Esophagus squamous epithelium (tissue), 5 donors: ENCODE measurements at regions not wholly inside any gene's neighbourhood (a gene's known extent, or its start where the extent isn't known, plus 50 kb on each side); places are given as distances from the start of the nearest gene placed in this dataset.

ENCODE experiments used
- DNase-seq: peaks from one replicate; lab custom pipeline; 2025; lab: John Stamatoyannopoulos, UW
- H3K27ac ChIP-seq, 4 donors: fragments of 200-600 bp; sonication (generic); one replicate each; pipeline ENCODE4 v1.5.1; 2016 to 2019; ENCODE audit warnings: mild to moderate bottlenecking in 1 of 4
- H3K27me3 ChIP-seq, 4 donors: fragments of 200-600 bp; sonication (generic); 1 replicate in 3 of 4; 2 replicates in 1 of 4; pipeline versions ENCODE4 v1.5.1 to v1.6.0; 2017 to 2021; ENCODE audit warnings: antibody characterized with exemption in 1 of 4
- H3K36me3 ChIP-seq, 3 donors: fragments of 200-600 bp; sonication (generic); one replicate each; pipeline ENCODE4 v1.5.1; 2016 to 2019
- H3K4me1 ChIP-seq, 3 donors: fragments of 200-600 bp; sonication (generic); one replicate each; pipeline ENCODE4 v1.5.1; 2017 to 2019
- H3K4me3 ChIP-seq, 4 donors: fragments of 200-600 bp; sonication (generic); 1 replicate in 3 of 4; 2 replicates in 1 of 4; pipeline ENCODE4 v1.5.1; 2016 to 2019; ENCODE audit warnings: mild to moderate bottlenecking in 2 of 4, moderate library complexity in 1 of 4
- H3K9me3 ChIP-seq, 3 donors: fragments of 200-600 bp; sonication (generic); one replicate each; pipeline ENCODE4 v1.5.1; 2016 to 2019
- POLR2A ChIP-seq, 4 donors: fragments of 450-650 bp; IDR thresholded peaks; one replicate each; pipeline ENCODE4 v1.6.1; 2017; ENCODE audit warnings: antibody characterized with exemption in 4 of 4, mild to moderate bottlenecking in 4 of 4, moderate library complexity in 3 of 4
- WGBS, 2 donors: methylation state at CpG; one replicate each; pipeline ENCODE4 v1.1.5; 2018; 5-methylcytosine and 5-hydroxymethylcytosine counted together
- intact Hi-C: fragments of 100-400 bp; cut with DNase I; formaldehyde crosslinking; loops from one replicate; pipeline ENCODE4 v1.15.0; 2022
- TF ChIP-seq, protein P1 (sequence below), 6 experiments: fragments of 450-650 bp in 4 of 6; fragments of 200-600 bp in 2 of 6; sonication (generic) in 2 of 6; IDR thresholded peaks; one replicate each; pipeline ENCODE4 v1.5.1; 2016 to 2019; ENCODE audit warnings: antibody characterized with exemption in 6 of 6, mild to moderate bottlenecking in 4 of 6, moderate library complexity in 4 of 6
- donor health status: DM: yes; HTN: yes; CAD: no.

DNA sequence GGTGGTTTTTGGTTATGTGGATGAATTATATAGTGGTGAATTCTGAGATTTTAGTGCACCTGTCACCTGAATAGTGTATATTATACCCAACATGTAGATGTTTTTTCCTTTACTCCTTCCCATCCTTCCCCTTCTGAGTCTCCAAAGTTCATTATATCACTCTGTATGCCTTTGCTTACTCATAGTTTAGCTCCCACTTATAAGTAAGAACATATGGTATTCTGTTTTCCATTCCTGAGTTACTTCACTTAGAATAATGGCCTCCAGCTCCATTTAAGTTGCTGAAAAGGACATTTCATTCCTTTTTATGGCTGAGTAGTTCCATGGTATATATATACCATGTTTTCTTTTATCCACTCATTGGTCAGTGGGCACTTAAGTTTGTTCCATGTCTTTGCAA, 161.6 kb upstream of the CD180 start:
- peaks cover 0 to 21% (median 0%) of the 10 kb centered on the region in 3 donors for H3K4me1 ChIP-seq
- intact Hi-C loops: no loop called here

DNA sequence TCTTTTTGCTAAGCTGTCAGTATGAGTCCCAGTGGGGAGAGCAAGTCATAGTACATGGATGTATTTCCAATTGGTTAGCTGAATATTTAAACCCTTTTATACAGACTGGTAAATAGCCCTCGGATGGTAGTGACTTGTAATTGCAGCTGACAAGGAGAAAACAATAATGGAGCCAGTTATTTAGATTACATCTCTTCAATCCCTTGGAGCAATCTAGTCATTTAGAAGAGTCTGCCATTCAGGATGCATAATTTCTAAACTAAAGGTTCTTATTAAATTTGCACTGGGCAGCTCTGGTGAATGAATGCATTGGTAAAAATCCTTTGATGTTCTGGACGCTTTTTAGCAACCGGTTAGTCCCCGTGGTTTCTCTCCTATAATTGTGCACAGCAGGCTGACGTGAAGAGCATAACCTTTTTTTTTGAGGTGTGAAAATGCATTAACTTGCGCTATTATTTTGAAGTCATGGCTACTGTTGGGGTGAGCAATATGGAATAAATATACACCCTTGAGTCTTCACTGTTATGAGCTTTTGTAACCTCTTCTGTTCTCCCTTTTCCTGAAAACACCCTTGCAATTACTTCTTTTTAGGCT, 158.6 kb upstream of the CD180 start:
- no peaks in the 10 kb centered on the region for H3K36me3 ChIP-seq
- no peak overlapping the region for H3K27ac ChIP-seq
- no peaks in the 10 kb centered on the region for H3K9me3 ChIP-seq
- H3K27me3 ChIP-seq: no peaks in the 10 kb centered on the region
- 89 to 90% methylated on average over 6 of the region's 6 CpGs for WGBS, 2 donors
- no peak for DNase-seq
- no peak for TF ChIP-seq POLR2A (IDR thresholded peaks at IDR 0.05)
- TF ChIP-seq, protein P1, sequence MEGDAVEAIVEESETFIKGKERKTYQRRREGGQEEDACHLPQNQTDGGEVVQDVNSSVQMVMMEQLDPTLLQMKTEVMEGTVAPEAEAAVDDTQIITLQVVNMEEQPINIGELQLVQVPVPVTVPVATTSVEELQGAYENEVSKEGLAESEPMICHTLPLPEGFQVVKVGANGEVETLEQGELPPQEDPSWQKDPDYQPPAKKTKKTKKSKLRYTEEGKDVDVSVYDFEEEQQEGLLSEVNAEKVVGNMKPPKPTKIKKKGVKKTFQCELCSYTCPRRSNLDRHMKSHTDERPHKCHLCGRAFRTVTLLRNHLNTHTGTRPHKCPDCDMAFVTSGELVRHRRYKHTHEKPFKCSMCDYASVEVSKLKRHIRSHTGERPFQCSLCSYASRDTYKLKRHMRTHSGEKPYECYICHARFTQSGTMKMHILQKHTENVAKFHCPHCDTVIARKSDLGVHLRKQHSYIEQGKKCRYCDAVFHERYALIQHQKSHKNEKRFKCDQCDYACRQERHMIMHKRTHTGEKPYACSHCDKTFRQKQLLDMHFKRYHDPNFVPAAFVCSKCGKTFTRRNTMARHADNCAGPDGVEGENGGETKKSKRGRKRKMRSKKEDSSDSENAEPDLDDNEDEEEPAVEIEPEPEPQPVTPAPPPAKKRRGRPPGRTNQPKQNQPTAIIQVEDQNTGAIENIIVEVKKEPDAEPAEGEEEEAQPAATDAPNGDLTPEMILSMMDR (IDR thresholded peaks at IDR 0.05): no peak
- peaks cover 0 to 29% (median 5%) of the 10 kb centered on the region in 3 donors for H3K4me1 ChIP-seq
- no peak overlapping the region for H3K4me3 ChIP-seq
- intact Hi-C loops: no loop called here

More for the DNA sequence above, 161.6 kb upstream of the CD180 start:
- TF ChIP-seq, protein P1 (IDR thresholded peaks at IDR 0.05): no peak
- no peak for TF ChIP-seq POLR2A (IDR thresholded peaks at IDR 0.05)
- Histone ChIP-seq H3K27me3 (no peaks in the 10 kb centered on the region), H3K27ac (no peak overlapping the region), H3K9me3 (no peaks in the 10 kb centered on the region), H3K4me3 (no peak overlapping the region), H3K36me3 (no peaks in the 10 kb centered on the region)
- no peak for DNase-seq

DNA sequence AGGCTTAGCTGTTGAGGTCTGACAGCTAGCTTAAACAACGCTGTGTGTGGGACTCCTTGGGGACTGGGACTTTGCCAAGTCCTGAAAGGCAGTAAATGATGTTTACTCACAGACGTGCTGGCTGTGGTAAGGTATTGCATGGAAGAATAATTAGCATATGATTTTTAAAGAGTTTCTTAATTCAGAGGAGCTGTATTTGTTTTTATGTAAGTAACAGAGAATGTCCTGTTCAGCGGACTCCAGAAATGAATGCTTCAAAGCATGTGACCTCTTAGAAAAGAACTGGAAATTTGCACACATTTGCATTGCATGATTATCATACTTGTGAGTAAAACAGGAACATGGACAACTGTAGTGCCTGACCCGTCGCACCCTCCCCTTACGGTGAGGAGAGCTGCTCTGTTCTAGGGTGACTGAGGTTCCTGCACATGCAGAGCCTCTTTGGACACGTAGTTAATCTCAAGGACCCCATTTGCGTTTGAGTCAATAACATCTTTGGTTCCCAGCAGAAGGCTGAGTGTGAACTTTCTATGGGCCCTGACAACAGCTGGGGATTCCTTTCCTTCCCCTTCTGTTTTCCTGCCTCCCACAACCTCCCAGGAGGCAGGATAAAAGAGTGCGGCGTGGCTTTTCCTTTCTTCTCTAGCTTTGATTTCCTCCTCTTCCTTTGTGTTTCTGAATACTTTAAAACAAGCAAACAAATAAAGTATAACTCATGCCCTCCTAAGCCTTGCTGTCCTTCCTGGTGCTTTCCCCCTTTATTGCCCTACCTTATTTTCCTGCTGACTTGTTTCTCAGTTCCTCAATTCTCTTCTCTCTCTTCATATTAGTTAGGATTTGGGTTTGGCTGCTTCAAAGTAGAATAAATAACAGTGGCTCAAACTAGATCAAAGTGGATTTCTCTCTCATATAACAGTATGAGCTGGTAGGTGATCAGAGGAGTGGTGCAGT, 157.2 kb upstream of the CD180 start:
- H3K27ac ChIP-seq: peak overlapping the region in 1 of 4 donors; percentile 44
- 59 to 63% methylated on average over 9 to 10 of the region's 10 CpGs for WGBS, 2 donors
- no peaks in the 10 kb centered on the region for H3K36me3 ChIP-seq
- peaks cover 0 to 34% (median 5%) of the 10 kb centered on the region in 3 donors for H3K4me1 ChIP-seq
- no peak for TF ChIP-seq POLR2A (IDR thresholded peaks at IDR 0.05)
- TF ChIP-seq, protein P1 (IDR thresholded peaks at IDR 0.05): no peak
- intact Hi-C loops: no loop called here
- H3K4me3 ChIP-seq: no peak overlapping the region
- no peaks in the 10 kb centered on the region for H3K9me3 ChIP-seq
- H3K27me3 ChIP-seq: no peaks in the 10 kb centered on the region
- no peak for DNase-seq

DNA sequence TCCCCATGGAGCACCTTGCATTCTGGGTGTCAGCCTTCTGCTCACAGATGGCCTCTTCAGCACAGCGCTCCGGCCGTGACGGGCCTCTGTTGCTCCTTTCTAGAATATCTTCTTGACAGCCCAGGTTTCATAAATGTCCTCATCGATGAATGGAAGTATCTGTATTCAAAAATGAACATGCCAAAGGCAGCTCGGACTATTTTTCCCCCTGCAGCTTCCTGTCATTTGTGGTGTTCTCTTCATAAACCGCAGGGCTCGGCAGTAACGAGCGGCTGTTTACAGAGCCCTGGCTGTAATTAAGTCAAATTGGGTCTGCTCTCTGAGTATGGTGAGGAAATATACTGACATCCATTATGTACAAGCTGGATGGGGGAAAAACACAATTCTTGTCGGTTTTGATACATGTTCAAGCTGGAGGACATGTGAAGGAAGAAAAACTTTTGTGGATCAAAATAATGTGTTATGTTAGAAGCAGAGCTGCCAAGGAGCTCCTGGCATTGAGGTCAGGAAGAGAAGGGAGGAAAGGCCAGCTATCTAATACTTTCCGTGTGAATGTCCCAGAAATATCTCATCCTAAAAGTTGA, 154.1 kb upstream of the CD180 start:
- peak overlapping the region in 3 of 4 donors; percentile 24 to 59 (median 47) for H3K27ac ChIP-seq
- DNase-seq: no peak
- H3K4me1 ChIP-seq: peaks cover 0 to 34% (median 5%) of the 10 kb centered on the region in 3 donors
- no peaks in the 10 kb centered on the region for H3K9me3 ChIP-seq
- no peaks in the 10 kb centered on the region for H3K36me3 ChIP-seq
- TF ChIP-seq, protein P1 (IDR thresholded peaks at IDR 0.05): no peak
- TF ChIP-seq POLR2A (IDR thresholded peaks at IDR 0.05): no peak
- intact Hi-C loops: no loop called here
- WGBS, 2 donors: 48 to 64% methylated on average over 12 of the region's 12 CpGs
- H3K4me3 ChIP-seq: peak overlapping the region in 1 of 4 donors; percentile 13
- H3K27me3 ChIP-seq: no peaks in the 10 kb centered on the region
